ENCODE measurements at regions not wholly inside any gene's neighbourhood (a gene's known extent, or its start where the extent isn't known, plus 50 kb on each side); places are given as distances from the start of the nearest gene placed in this dataset.

GRCh38 chr12:69059465-69060457 is 126.8 kb upstream of the CPM start:
- Histone ChIP-seq H3K4me2 (replicated peaks; ENCODE audit: extremely low read depth, low read length, poor library complexity, severe bottlenecking) (no peak overlapping the region), H3K36me3 (replicated peaks in 1 of 2; ENCODE audit: control insufficient read depth in 1 of 2, insufficient read depth in 2 of 2, low read length in 2 of 2) (no peaks in the 10 kb centered on the region), H3K4me3 (replicated peaks in 1 of 3; ENCODE audit: low read depth in 2 of 3, low read length in 3 of 3) (no peak overlapping the region), H3K9ac (ENCODE audit: insufficient read depth, low read length, poor library complexity, severe bottlenecking) (no peak overlapping the region), H3K79me2 (ENCODE audit: insufficient read depth, low read length) (no peaks in the 10 kb centered on the region), H3K4me1 (ENCODE audit: control insufficient read depth in 1 of 2, insufficient read depth in 2 of 2, low read length in 2 of 2) (peaks cover 29 to 35% of the 10 kb centered on the region in 2 donors), H2AFZ (ENCODE audit: insufficient read depth, low read depth, low read length, poor library complexity, severe bottlenecking) (no peak overlapping the region), H4K20me1 (ENCODE audit: insufficient read depth, low read length) (no peaks in the 10 kb centered on the region), H3K27me3 (ENCODE audit: control insufficient read depth in 2 of 2, insufficient read depth in 2 of 2, low read length in 2 of 2) (no peaks in the 10 kb centered on the region), H3K27ac (ENCODE audit: low read depth in 1 of 2, low read length in 2 of 2) (peak overlapping the region in 1 of 2 donors; percentile 47), H3K9me3 (replicated peaks in 1 of 2; ENCODE audit: control insufficient read depth in 1 of 2, insufficient read depth in 1 of 2, low read length in 2 of 2) (no peaks in the 10 kb centered on the region)
- Mint-ChIP-seq H3K36me3 (no peaks in the 10 kb centered on the region), H3K9me3 (peaks cover 0 to 2% (median 0%) of the 10 kb centered on the region in 7 donors), H3K27me3 (ENCODE audit: low read depth in 3 of 3) (peaks cover 0 to 2% (median 0%) of the 10 kb centered on the region in 3 donors), H3K4me1 (peaks cover 40% of the 10 kb centered on the region), H3K4me3 (no peak overlapping the region), H3K27ac (peak overlapping the region; percentile 12 to 85 (median 70))
- intact Hi-C loops (cut with micrococcal nuclease) = loop anchor here (5.0 to 10.0 kb wide), 2 partner anchors 52 to 125 kb away; partner anchors contain the start of gene CPM (in 2 of the 2)
- no peak for TF ChIP-seq CTCF (IDR thresholded peaks at IDR 0.05)
- DNase-seq = peak; percentile 76 to 90 (median 85)
- 27% methylated on average over 3 of the region's 8 CpGs for WGBS (ENCODE audit: insufficient coverage)

GRCh38 chr12:69061574-69061973 is 128.6 kb upstream of the CPM start:
- Histone ChIP-seq H4K20me1 (ENCODE audit: insufficient read depth, low read length) (no peaks in the 10 kb centered on the region), H2AFZ (ENCODE audit: insufficient read depth, low read depth, low read length, poor library complexity, severe bottlenecking) (no peak overlapping the region), H3K79me2 (ENCODE audit: insufficient read depth, low read length) (no peaks in the 10 kb centered on the region), H3K9ac (ENCODE audit: insufficient read depth, low read length, poor library complexity, severe bottlenecking) (no peak overlapping the region), H3K36me3 (replicated peaks in 1 of 2; ENCODE audit: control insufficient read depth in 1 of 2, insufficient read depth in 2 of 2, low read length in 2 of 2) (no peaks in the 10 kb centered on the region), H3K27ac (ENCODE audit: low read depth in 1 of 2, low read length in 2 of 2) (no peak overlapping the region), H3K4me1 (ENCODE audit: control insufficient read depth in 1 of 2, insufficient read depth in 2 of 2, low read length in 2 of 2) (peaks cover 13 to 17% of the 10 kb centered on the region in 2 donors), H3K9me3 (replicated peaks in 1 of 2; ENCODE audit: control insufficient read depth in 1 of 2, insufficient read depth in 1 of 2, low read length in 2 of 2) (no peaks in the 10 kb centered on the region), H3K27me3 (ENCODE audit: control insufficient read depth in 2 of 2, insufficient read depth in 2 of 2, low read length in 2 of 2) (no peaks in the 10 kb centered on the region), H3K4me2 (replicated peaks; ENCODE audit: extremely low read depth, low read length, poor library complexity, severe bottlenecking) (no peak overlapping the region), H3K4me3 (replicated peaks in 1 of 3; ENCODE audit: low read depth in 2 of 3, low read length in 3 of 3) (no peak overlapping the region)
- no peak for DNase-seq
- no peak for TF ChIP-seq CTCF (IDR thresholded peaks at IDR 0.05)
- Mint-ChIP-seq H3K4me3 (no peak overlapping the region), H3K4me1 (peaks cover 22% of the 10 kb centered on the region), H3K36me3 (no peaks in the 10 kb centered on the region), H3K27ac (peak overlapping the region in 1 of 7 donors; percentile 32), H3K27me3 (ENCODE audit: low read depth in 3 of 3) (peaks cover 0 to 2% (median 0%) of the 10 kb centered on the region in 3 donors), H3K9me3 (no peaks in the 10 kb centered on the region)
- WGBS (ENCODE audit: insufficient coverage) = no CpG with 5 or more reads among the region's 1 CpG
- intact Hi-C loops (cut with micrococcal nuclease) = loop anchor here (10.0 kb wide), 1 partner anchor 127 kb away; the partner anchor contains the start of gene CPM (in 2 of the 2)

Data from CD14-positive monocyte (primary cell).